ENCODE measurements at regions not wholly inside any gene's neighbourhood (a gene's known extent, or its start where the extent isn't known, plus 50 kb on each side); places are given as distances from the start of the nearest gene placed in this dataset.

GRCh38 chr19:30131246-30131645 is 189.2 kb downstream of the URI1 start:
- Histone ChIP-seq H3K27me3 (ENCODE audit: control insufficient read depth, low read length) (no peaks in the 10 kb centered on the region), H3K9me2 (replicated peaks; ENCODE audit: control insufficient read depth, low read length) (no peaks in the 10 kb centered on the region), H4K20me1 (ENCODE audit: control insufficient read depth, insufficient read depth, low read depth, low read length) (no peaks in the 10 kb centered on the region), H3K9me3 (ENCODE audit: control insufficient read depth, insufficient read depth, low read length) (no peaks in the 10 kb centered on the region), H3F3A (ENCODE audit: control insufficient read depth, insufficient read depth) (no peaks in the 10 kb centered on the region), H3K4me3 (ENCODE audit: low read length) (no peak overlapping the region), H3K27ac (ENCODE audit: low read depth, low read length) (no peak overlapping the region), H3K79me2 (ENCODE audit: control insufficient read depth, low read length) (no peaks in the 10 kb centered on the region), H3K4me2 (ENCODE audit: low read length) (no peak overlapping the region), H3K4me1 (ENCODE audit: control insufficient read depth, low read length) (no peaks in the 10 kb centered on the region), H3K36me3 (ENCODE audit: control insufficient read depth, low read length) (no peaks in the 10 kb centered on the region)
- no peak for TF ChIP-seq CTCF (IDR thresholded peaks at IDR 0.05; ENCODE audit: low read depth, low read length, poor library complexity, severe bottlenecking)
- no peak for TF ChIP-seq EZH2phosphoT487 (IDR thresholded peaks at IDR 0.05; ENCODE audit: borderline replicate concordance, low read length)

- Histone ChIP-seq H4K20me1 (ENCODE audit: control insufficient read depth, insufficient read depth, low read depth, low read length) (no peaks in the 10 kb centered on the region), H3K4me2 (ENCODE audit: low read length) (no peak overlapping the region), H3K27me3 (ENCODE audit: control insufficient read depth, low read length) (no peaks in the 10 kb centered on the region), H3K4me3 (ENCODE audit: low read length) (no peak overlapping the region), H3K9me3 (ENCODE audit: control insufficient read depth, insufficient read depth, low read length) (no peaks in the 10 kb centered on the region), H3K79me2 (ENCODE audit: control insufficient read depth, low read length) (no peaks in the 10 kb centered on the region), H3K4me1 (ENCODE audit: control insufficient read depth, low read length) (no peaks in the 10 kb centered on the region), H3K36me3 (ENCODE audit: control insufficient read depth, low read length) (no peaks in the 10 kb centered on the region), H3F3A (ENCODE audit: control insufficient read depth, insufficient read depth) (no peaks in the 10 kb centered on the region), H3K27ac (ENCODE audit: low read depth, low read length) (no peak overlapping the region), H3K9me2 (replicated peaks; ENCODE audit: control insufficient read depth, low read length) (no peaks in the 10 kb centered on the region)
- TF ChIP-seq EZH2phosphoT487 (IDR thresholded peaks at IDR 0.05; ENCODE audit: borderline replicate concordance, low read length) = no peak
Measured at GRCh38 chr19:30131722-30132291, 189.8 kb downstream of the URI1 start.

GRCh38 chr19:30132343-30133075 is 190.5 kb downstream of the URI1 start:
- H3F3A ChIP-seq (ENCODE audit: control insufficient read depth, insufficient read depth) = no peaks in the 10 kb centered on the region
- no peaks in the 10 kb centered on the region for H3K9me2 ChIP-seq (replicated peaks; ENCODE audit: control insufficient read depth, low read length)

More at GRCh38 chr19:30132343-30133075, 190.5 kb downstream of the URI1 start:
- Histone ChIP-seq H3K4me1 (ENCODE audit: control insufficient read depth, low read length) (no peaks in the 10 kb centered on the region), H4K20me1 (ENCODE audit: control insufficient read depth, insufficient read depth, low read depth, low read length) (no peaks in the 10 kb centered on the region), H3K36me3 (ENCODE audit: control insufficient read depth, low read length) (no peaks in the 10 kb centered on the region), H3K79me2 (ENCODE audit: control insufficient read depth, low read length) (no peaks in the 10 kb centered on the region), H3K9me3 (ENCODE audit: control insufficient read depth, insufficient read depth, low read length) (no peaks in the 10 kb centered on the region), H3K27me3 (ENCODE audit: control insufficient read depth, low read length) (no peaks in the 10 kb centered on the region), H3K27ac (ENCODE audit: low read depth, low read length) (no peak overlapping the region), H3K4me2 (ENCODE audit: low read length) (no peak overlapping the region), H3K4me3 (ENCODE audit: low read length) (no peak overlapping the region)
- TF ChIP-seq CTCF (IDR thresholded peaks at IDR 0.05; ENCODE audit: low read depth, low read length, poor library complexity, severe bottlenecking) (no peak), EZH2phosphoT487 (IDR thresholded peaks at IDR 0.05; ENCODE audit: borderline replicate concordance, low read length) (no peak)

All from DOHH2 (cell line).